Hippocampal formation (tissue), 2 donors: ENCODE measurements at regions not wholly inside any gene's neighbourhood (a gene's known extent, or its start where the extent isn't known, plus 50 kb on each side); places are given as distances from the start of the nearest gene placed in this dataset.
A peak's percentile ranks its signal among the peaks of the same experiment; 100 is the strongest.
"Not testable (repeated sequence)": the region's sequence is repeated elsewhere in the genome, so short reads cannot be mapped to it uniquely, and the experiment has no call there.

Source experiments
- DNase-seq, 2 donors: peaks; one replicate each; lab custom pipeline; 2025; lab: John Stamatoyannopoulos, UW

DNA sequence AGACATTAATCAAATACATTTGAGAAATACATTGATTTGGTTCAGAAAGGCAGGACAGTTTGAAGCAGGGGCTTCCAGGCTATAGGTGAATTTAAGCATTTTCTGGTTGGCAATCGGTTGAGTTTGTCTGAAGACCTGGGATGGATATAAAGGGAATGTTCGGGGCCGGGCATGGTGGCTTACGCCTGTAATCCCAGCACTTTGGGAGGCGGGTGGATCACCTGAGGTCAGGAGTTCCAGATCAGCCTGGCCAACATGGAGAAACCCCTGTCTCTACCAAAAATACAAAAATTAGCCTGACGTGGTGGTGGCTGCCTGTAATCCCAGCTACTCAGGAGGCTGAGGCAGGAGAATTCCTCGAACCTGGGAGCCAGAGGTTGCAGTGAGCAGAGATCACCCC lies 166.5 kb upstream of the ATP10A start:
- DNase-seq = not testable (repeated sequence)

DNA sequence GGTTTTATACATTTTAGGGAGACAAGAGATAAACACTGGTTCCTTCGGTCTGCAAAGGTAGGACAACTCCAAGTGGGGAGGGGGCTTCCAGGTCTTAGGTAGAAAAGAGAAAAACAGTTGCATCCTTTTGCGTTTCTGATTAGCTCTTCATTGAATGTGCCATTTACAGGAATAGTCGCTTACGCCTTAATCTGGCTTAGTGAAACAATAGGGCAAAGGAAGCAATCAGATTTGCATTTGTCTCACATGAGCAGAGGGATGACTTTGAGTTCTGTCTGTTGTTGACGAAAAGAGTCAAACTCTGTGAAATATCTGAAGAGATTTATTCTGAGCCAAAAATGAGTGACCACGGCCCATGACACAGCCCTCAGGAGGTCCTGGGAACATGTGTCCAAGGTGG lies 166.0 kb upstream of the ATP10A start:
- no peak for DNase-seq

DNA sequence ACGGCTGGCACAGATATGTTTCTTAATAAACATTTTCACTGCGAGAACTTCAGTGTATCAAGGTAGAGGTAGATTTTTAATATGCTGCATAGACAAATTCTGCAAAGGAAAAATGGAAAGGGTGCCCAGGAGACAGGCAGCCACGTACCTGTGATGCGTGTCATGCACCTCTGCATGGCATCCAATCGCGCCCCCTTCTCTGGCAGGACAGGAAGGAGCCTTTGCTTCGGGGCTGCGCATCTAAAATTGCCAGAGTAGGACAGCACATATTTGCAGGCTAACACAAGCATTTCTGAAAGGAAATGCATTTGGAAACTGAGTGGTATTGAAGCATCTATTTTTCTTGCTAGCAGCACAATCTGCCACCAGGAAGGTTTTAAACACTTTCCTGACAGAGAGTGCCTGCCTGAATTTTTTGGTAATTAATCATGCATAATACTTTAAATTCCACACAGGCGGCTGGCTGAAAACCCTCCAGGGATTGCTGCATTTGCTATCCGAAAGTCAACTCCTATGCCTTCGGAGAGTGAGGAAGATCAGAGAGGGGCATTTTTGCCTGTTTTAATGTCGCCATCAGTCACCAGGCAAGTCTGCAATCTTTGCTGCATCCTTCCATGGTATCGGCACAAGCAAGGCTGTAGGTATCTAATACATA lies 165.1 kb upstream of the ATP10A start:
- no peak for DNase-seq

DNA sequence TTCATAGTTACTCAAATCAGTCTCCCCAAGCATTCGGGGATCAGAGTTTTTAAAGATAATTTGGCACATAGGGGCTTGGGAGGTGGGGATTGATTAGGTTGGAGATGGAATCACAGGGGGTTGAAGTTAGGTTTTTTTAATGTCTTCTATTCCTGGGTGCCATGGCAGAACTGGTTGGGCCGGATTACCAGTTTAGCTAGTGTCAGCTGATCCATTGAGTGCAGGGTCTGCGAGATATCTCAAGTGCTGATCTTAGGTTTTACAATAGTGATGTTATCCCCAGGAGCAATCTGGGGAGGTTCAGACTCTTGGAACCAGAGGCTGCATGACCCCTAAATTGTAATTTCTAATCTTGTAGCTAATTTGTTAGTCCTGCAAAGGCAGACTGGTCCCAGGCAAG lies 163.5 kb upstream of the ATP10A start:
- DNase-seq = not testable (repeated sequence)

DNA sequence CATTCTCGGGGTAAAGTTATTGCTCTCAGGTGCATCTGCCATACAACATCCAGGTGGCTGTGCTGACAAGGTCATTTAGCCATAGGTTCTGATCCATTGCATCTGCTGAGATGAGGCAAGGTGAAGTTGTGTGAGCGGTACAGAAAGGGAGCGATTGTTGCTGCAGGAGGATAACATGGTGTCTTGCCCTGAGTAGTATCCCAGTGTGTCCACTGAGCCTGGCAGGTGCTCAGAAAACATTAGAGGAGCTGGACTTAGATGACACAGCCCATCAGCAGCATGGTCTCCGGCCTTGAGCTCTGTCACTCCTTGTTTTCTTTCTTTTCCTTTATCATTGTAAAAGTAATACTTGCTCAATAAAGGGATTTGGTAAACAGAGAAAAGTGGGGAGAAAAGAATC lies 161.1 kb upstream of the ATP10A start:
- no peak for DNase-seq

DNA sequence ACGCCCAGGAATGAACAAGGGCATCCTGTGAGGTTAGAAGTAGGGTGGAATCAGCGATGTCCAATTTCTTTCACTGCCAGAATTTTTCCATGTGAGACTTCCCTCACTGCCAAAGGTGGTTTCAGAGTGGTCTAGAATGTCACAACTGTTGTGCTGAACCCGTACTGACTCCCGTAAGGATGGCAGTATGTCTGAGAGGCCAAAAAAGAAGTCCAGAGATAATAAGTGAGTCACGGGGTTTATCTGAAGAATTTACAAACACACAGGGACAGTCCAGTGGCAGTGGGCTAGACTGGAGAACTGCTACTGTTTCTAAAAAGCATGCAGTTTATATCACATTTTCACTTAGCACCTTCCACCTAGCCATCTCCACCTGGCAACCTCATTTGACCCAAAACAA lies 160.6 kb upstream of the ATP10A start:
- DNase-seq = no peak

DNA sequence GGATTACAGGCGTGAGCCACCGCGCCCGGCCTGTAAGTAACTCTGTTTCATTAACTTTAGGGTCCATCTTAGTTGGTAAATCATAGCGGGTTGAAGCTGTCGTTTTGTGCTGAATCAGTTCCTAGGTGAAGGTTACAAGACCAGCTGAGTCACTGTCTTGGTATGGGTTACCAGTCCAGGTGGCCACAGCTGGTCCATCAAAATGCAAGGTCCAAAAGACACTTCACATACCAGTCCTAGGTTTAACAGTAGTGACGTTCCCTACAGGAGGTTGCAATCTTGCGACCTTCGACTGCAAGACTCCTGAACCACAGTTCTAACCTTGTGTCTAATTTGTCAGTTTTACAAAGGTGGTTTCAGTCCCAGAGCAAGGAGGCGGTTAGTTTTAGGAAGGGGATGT lies 160.1 kb upstream of the ATP10A start:
- DNase-seq = no peak

DNA sequence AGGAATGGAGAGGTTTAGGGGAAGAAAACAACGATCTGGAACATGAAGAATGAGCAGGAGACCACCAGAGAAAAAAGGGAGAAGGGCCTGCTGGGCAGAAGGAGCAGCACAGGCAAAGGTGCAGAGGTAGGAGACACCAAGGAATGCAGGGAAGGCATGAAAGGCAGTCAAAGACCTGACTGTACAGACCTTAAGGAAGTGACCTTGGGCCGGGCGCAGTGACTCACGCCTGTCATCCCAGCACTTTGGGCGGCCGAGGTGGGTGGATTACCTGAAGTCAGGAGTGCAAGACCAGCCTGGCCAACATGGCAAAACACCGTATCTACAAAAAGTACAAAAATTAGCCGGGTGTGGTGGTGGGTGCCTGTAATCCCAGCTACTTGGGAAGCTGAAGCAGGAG lies 157.7 kb upstream of the ATP10A start:
- DNase-seq = no peak

DNA sequence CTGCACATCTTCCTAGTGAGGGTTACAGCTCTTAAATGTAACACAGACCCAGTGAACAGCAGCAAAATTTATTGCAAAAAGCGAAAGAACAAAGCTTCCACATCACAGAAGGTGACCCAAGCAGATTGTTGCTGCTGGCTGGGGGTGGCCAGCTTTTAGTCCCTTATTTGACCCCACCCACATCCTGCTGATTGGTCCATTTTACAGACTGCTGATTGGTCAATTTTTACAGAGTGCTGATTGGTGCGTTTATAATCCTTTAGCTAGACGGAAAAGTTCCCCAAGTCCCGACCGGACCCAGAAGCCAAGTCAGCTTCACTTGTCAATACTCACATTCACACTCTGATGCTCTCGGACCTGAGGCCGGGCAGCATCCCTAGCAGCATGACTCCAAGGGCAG lies 154.5 kb upstream of the ATP10A start:
- DNase-seq = no peak

DNA sequence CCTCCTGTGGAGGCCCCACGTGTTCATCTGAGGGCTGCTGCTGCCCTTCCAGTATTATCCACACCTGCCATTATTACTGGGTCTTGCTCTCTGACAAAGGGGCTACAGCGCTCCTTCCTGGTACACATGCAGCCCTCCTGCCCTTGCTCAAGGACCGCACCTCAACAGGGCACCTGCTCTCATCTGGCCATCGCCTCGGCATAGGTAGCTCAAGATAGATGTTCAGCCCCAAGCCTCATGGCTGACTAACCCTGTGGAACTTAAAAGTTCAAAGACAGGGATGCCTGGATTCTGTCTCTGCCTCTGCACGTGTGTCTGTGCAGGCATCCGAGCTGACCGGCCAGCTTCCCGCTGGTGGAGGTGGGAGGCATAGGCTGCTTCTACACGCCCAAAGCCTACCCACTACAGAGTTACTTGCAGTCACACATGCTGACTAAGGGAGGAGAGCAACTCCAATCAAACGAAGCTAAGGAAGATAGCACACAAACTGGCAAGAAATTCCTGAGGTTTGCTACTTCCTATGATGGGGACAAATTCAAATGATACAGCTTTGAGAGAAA lies 152.5 kb upstream of the ATP10A start:
- DNase-seq = no peak

DNA sequence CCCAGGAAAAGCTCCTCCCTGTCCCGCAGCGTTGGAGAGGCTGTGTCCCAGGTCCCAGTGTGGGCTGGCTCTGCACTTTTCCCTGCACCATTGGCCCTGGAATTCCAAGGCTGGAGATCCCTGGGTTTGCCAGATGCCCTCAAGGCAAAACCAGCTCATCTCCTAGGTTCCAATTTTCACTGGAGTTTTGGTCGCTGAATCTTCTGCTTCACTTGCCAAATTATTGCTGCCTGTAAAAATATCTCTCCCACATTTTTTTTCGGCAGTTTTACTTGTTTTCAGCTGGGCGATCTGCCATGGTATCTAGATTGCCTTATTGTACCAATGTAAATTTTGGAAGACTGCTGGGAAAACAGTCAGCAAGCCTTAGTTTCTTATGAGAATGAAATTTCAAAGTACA lies 150.9 kb upstream of the ATP10A start:
- peak in 1 of 2 donors; percentile 38 for DNase-seq

DNA sequence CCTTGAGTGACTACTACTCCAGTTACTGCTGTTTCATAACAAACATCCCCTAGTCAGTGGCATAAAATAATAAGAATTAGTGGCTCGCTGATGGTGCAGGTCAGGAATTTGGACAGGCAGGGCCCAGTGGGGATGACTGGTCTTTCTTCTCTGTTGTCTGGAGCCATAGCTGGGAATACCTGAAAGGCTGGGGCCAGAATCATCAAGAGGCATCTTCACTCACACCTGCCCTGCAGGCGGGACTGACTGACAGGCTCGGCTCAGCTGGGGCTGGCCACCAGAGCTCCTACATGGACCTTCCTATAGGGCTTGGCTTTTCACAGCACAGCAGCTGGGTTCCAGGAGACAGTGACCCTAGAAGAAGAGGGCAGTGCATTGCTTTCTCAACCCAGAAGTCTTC lies 148.8 kb upstream of the ATP10A start:
- DNase-seq = no peak

DNA sequence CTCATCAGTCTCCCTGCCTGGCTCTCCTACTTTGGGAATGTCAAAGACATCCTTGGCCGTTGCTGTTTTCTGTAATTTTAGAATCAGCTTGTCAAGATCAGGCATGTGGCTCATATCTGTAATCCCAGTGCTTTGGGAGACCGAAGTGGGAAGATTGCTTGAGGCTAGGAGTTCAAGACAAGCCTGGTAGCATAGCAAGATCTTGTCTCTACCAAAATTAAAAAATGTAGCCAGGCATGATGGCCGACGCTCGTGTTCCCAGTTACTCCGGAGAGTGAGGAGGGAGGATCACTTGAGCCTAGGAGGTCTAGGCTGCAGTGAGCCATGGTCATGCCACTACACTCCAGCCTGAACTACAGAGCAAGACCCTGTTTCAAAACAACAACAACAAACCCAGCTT lies 144.0 kb upstream of the ATP10A start:
- DNase-seq = no peak

DNA sequence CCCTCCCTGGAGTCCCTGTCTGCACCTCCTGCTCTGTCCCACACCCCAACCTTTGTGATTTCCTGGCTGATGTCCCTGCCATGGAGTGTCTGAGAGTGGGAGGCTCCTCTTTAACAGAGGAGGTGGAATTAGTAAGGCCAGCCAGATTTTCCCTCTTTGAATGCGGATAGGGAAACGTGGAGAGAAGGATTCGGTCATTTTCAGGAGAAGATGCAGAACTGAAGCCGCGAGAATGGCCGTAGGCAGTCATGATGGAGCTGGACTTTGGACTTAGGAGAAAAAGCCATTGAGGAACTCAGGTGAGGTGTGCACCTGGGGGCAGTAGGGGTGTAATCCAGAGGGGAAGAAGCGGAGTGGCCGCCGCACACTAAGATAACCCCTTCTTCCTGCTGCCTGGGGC lies 138.1 kb upstream of the ATP10A start:
- no peak for DNase-seq

DNA sequence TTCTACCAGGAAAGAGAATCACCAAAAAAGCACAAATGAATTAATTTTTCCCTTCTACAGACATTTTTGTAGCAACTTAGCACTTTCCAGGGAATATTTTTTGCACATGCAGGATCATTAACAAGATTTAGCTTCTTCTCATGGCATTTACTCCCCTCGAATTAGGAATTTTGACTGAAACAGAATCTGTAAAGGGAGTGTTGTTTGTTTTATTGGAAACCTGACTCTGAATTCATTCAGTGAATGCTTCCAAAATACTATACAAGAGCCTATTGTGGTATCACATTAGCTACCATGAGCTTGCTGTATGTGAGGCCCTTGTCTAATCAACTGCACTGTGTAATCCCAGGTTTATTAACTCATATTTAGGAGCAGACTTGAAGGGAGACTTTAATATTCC lies 130.4 kb upstream of the ATP10A start:
- no peak for DNase-seq

DNA sequence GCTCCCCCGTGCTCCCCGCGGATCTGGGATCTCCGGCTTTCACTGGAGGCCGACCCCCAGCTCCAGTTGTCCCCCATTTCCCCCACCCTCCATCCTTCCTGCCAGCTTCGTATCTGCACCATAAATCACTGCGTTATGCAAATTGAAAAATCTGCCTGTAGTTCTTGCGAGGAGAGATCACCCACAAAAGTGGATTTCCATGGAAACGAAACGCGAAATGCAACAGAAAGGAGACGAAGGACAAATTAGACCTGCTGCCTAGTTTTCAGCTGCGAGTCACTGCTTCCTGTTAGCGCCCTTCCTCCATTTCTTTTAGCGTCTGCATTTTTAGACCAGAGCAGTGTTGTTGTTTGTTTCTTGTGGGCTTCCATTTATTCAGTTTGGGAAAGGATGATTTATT lies 127.1 kb upstream of the ATP10A start:
- DNase-seq = peak in 1 of 2 donors; percentile 43

DNA sequence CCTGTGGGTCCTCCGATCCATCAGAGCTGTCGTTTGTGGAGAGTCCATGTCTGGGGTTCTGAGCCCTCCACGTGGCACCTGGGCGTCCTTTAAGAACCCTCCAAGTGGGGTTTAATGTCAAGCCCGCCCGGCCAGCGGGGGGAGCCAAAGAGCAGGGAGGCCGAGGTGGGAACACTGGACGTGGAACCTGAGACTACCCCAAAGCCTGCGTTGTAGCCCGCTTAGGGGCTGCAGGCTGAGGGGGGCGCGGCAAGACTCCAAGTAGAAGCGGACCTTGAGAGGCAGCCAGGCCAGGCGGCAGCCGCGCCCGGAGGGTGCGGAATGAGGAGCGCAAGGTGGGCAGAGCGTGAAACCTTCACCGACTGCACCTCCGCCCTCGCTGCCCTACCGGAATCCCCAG lies 126.2 kb upstream of the ATP10A start:
- DNase-seq = no peak

DNA sequence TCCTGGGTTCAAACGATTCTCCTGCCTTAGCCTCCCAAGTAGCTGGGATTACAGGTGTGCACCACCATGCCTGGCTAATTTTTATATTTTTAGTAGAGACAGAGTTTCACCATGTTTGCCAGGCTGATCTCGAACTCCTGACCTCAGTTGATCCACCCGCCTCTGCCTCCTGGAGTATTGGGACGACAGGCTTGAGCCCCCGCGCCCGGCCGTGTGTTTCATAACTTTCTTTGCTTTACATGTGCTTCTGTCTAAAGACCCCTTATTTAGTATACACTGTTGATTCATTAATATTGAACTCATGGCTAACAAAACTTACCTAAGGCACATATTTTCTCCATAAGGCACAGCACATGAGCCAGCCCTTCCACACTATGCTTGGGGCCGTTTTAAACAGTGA lies 125.6 kb upstream of the ATP10A start:
- not testable (repeated sequence) for DNase-seq

DNA sequence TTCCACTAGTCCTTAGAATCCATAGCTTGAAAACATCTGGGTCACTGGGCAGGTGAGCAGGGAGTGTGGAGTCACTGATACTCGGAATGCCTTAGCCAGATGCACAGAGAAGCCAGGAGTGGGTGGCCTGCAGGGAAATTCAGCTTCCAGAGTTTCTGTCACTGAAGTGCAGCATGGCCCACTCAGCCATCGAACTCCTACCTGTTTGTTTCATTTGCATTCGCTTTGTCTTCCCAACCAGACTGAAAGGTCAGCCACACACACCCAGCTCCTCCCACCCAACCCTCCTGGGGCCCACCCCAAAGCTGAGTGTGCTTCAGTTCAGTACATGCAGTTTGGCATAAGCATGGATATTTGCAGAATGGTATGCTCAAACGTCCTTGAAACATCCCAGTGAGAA lies 124.5 kb upstream of the ATP10A start:
- no peak for DNase-seq

DNA sequence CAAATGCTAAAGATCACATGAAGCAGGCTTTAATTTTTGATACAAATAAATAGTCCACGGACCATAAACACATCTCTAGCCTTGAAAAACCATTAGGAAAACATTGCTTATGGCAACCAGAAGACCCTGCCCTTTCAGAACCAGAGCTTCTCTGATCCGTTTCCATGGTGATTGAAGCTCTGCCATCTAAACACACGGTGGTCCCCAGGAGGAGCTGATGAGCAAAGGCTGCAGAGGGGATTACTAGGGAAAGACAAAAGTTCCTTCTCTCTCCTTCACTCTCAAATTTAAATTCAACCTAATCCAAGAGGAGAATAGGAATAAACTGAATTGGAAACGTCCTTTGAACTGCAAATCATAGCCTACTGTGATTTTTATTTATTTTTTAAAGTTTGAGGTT lies 122.0 kb upstream of the ATP10A start:
- DNase-seq = no peak

DNA sequence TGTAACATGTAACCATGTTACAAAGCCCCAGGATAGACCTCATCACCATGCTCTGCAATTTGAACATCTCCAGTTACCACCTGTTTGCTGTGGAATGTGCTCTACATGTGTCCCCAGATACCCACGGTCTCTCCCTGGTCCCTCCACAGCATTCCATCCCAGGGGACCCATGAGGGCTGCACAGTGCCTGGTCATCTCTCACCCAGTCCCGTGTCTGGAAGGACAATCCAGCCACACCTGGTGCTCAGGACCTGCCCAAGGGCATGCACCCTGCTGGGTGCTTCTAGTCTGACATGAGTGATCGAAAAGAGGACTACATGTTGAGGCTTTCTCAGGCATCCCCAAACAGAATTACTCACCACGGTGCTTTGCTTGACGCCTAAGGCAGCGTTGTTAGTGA lies 119.6 kb upstream of the ATP10A start:
- no peak for DNase-seq

DNA sequence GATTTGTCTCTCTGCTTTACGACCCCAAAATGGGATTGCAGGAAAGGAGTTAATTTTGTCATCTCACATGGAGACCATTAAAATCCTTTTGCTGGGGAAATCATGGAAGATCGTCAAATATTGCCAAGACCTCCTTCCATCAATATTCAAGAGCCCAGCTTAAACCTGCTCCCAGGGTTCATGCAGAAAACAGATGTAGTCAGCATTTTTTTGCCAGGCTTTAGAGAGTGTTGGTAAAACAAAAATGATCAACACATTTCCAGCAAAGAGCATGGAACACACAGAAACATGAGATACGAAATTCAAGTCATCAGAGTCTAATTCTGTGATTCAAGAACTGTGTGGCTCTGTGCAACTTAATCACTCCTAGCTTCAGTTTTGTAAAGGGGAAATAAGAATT lies 118.0 kb upstream of the ATP10A start:
- no peak for DNase-seq

DNA sequence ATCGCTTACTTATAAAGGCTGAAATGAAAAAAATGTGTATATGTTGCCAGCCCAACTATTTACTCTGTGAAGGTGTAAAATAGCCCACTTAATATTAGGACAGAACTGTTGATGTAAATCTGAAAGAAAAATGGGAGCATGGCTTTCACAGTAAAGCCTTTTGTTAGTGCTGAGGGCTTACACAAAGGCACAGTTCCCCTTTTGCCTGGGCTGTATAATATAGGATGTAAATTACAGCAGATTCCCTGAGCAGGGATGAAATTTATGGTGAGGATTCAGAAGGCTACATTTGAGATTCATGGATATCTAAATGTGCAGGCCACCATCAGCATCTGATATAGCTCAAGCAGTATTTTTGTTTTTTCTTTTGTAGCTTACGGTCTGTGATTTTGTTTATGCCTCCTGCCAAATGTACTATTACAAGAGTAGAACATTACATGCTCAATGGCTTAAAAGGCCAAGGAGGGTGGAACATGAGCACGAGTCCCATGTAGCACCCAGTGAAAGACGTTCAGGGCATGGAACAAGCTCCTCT lies 109.1 kb upstream of the ATP10A start:
- DNase-seq = no peak

DNA sequence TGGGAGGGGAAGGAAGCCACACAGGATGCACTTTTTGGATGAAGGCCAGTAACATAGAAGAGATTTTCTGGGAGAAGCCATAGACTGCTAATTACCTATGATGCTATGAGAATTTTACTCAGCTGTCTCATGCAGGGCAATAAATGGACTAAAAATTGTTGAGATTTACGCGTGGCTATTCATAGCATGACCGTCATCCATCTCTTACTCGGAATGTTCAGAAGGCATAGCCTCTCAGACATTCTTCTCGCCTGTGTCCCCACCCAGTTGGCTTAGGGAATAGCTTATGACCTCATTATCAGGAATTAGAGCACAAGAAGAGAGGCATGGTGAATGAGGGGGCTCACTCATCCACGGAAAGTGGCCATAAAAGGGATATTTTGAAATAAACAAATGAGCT lies 107.9 kb upstream of the ATP10A start:
- no peak for DNase-seq
